Suprapubic skin (tissue), 3 donors: ENCODE measurements at regions not wholly inside any gene's neighbourhood (a gene's known extent, or its start where the extent isn't known, plus 50 kb on each side); places are given as distances from the start of the nearest gene placed in this dataset.

Experiments used
- CTCF ChIP-seq, 2 donors: fragments of 200-600 bp in 1 of 2; fragments of 450-650 bp in 1 of 2; sonication (generic) in 1 of 2; IDR thresholded peaks; one replicate each; pipeline ENCODE4 v1.5.1; 2016 to 2019; ENCODE audit warnings: antibody characterized with exemption in 2 of 2, mild to moderate bottlenecking in 1 of 2, moderate library complexity in 1 of 2
- EP300 ChIP-seq: sonication (generic); formaldehyde crosslinking; IDR thresholded peaks from one replicate; pipeline ENCODE4 v1.6.1; 2017; ENCODE audit warnings: antibody characterized with exemption
- POLR2A ChIP-seq, 2 donors: fragments of 450-650 bp; IDR thresholded peaks; one replicate each; pipeline ENCODE4 v1.6.1; 2017; ENCODE audit warnings: antibody characterized with exemption in 2 of 2, mild to moderate bottlenecking in 2 of 2, moderate library complexity in 2 of 2

GRCh38 chr10:59493017-59493416, 130.7 kb upstream of the FAM13C start:
- no peak for TF ChIP-seq CTCF (IDR thresholded peaks at IDR 0.05)
- TF ChIP-seq POLR2A (IDR thresholded peaks at IDR 0.05): no peak
- TF ChIP-seq EP300: no peak
